ENCODE measurements at regions not wholly inside any gene's neighbourhood (a gene's known extent, or its start where the extent isn't known, plus 50 kb on each side); places are given as distances from the start of the nearest gene placed in this dataset.

DNA sequence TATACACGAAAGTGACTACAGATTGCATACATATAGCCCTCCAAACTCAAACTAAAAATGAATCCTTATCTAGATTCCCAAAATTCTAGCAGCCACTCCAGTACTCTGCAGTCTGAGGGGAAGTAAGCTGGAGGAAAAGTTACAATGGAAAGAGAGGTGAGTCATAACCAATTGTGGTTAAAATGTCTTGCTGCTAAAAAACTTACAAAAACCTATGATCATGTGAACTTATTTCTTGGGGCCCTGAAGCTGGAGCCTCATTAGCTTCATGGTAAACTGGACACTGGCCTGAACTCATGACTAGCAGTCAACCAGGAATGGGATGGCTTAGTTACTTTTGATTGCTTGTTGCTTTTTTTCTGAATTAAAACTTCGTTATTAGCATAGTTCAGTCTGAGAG, 175.9 kb downstream of the SLC4A3 start:
- no peak overlapping the region for H3K4me3 ChIP-seq (ENCODE audit: low read depth, low read length)
- TF ChIP-seq, protein P1, sequence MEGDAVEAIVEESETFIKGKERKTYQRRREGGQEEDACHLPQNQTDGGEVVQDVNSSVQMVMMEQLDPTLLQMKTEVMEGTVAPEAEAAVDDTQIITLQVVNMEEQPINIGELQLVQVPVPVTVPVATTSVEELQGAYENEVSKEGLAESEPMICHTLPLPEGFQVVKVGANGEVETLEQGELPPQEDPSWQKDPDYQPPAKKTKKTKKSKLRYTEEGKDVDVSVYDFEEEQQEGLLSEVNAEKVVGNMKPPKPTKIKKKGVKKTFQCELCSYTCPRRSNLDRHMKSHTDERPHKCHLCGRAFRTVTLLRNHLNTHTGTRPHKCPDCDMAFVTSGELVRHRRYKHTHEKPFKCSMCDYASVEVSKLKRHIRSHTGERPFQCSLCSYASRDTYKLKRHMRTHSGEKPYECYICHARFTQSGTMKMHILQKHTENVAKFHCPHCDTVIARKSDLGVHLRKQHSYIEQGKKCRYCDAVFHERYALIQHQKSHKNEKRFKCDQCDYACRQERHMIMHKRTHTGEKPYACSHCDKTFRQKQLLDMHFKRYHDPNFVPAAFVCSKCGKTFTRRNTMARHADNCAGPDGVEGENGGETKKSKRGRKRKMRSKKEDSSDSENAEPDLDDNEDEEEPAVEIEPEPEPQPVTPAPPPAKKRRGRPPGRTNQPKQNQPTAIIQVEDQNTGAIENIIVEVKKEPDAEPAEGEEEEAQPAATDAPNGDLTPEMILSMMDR (IDR thresholded peaks at IDR 0.05; ENCODE audit: insufficient read depth, low read depth, low read length), result no peak
- no peak for DNase-seq (ENCODE audit: low read depth)

DNA sequence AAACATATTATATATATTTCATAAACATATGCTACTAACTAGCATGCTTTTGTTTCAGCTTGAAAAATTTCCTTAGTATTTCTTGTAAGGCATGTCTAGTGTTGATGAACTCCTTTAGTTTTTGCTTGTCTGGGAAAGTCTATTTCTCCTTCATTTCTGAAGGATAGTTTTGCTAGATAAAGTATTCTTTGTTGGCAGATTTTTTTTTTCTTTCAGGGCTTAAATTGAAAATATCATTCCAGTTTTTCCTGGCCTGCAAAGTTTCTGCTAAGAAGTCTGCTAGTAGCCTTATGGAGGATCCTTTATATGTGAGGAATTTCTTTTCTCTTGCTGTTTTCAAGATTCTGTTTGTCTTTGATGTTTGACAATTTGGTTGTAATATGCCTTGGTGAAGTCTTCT, 183.5 kb downstream of the SLC4A3 start:
- TF ChIP-seq, protein P1 (IDR thresholded peaks at IDR 0.05; ENCODE audit: insufficient read depth, low read depth, low read length), result no peak
- no peak for DNase-seq (ENCODE audit: low read depth)
- H3K4me3 ChIP-seq (ENCODE audit: low read depth, low read length), result no peak overlapping the region

DNA sequence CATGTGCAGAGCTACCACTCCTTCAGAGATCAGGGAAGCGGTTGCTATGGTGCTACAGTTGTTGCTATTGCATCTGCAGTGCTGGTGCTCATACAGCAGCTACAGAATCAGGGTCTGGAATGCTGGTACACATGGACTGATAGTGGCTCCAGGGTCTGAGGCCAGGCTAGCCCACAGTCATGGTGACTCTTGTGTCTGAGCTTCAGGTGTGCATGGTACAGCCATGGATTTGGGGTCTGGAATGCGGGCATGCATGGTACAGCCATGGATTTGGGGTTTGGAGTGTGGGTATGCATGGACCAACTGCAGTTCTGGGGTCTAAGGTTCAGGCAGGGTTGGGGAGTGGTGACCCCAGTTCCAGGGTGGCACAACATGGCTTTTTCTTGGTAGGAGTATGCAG, 185.2 kb downstream of the SLC4A3 start:
- DNase-seq (ENCODE audit: low read depth), result no peak
- TF ChIP-seq, protein P1 (IDR thresholded peaks at IDR 0.05; ENCODE audit: insufficient read depth, low read depth, low read length), result no peak
- H3K4me3 ChIP-seq (ENCODE audit: low read depth, low read length), result no peak overlapping the region

DNA sequence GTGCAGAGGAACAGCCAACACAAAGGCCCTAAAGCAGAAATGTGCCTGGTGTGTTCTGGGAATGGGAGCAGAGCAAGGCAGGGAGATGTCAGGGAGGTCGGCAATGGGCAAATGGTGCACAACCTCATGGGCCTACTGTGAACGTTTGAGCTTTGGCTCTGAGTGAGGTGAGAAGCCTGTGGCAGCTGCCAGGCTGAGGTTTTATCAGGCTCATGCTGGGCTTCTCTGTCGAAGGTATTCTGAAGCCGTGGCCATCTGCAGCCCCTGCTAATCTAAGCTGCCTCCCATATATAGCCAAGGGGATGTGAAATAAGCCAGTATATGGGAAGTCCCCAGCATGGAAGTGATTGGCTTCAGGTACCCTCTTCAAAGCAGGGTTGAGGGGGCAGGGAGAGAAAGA, 193.3 kb downstream of the SLC4A3 start:
- TF ChIP-seq, protein P1 (IDR thresholded peaks at IDR 0.05; ENCODE audit: insufficient read depth, low read depth, low read length), result no peak
- H3K4me3 ChIP-seq (ENCODE audit: low read depth, low read length), result no peak overlapping the region
- no peak for DNase-seq (ENCODE audit: low read depth)

DNA sequence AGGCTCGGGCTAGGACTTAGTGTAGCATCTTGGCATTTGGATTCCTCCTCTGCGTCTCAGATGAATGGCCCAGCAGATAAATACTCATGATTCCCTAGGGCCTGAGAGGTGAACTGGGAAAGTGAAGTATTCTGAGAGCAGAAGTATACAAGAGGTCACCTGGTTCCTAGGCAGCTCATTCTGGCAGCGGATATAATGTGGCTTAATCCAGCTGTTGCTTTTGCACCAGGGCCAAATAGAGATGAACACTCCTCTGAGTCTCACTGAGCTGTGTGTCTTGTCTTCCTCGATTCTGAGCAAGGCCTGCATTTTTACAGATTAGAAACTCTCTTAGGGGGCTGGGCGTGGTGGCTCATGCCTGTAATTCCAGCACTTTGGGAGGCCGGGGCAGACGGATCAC, 196.1 kb downstream of the SLC4A3 start:
- H3K4me3 ChIP-seq (ENCODE audit: low read depth, low read length), result no peak overlapping the region
- no peak for DNase-seq (ENCODE audit: low read depth)
- TF ChIP-seq, protein P1 (IDR thresholded peaks at IDR 0.05; ENCODE audit: insufficient read depth, low read depth, low read length), result no peak

DNA sequence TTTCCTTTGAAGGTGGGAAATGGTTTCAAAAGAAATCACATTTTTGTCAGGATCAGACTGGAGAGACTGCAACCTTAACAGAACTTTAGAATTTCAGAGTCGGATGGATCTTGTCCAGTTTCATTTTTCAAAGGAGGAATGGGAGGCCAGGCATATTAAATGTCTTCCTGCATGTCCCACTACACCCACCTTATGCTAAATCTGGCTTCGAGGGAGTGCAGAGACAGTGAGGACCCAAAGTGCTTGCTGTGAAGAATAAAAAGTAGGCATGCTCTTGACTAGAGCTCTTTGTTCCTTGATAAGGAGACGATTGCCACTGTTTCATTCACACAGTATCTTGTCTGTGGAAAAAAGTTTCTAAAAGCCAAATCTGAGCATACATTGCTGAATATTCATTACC, 197.6 kb downstream of the SLC4A3 start:
- TF ChIP-seq, protein P1 (IDR thresholded peaks at IDR 0.05; ENCODE audit: insufficient read depth, low read depth, low read length), result no peak
- DNase-seq (ENCODE audit: low read depth), result no peak
- H3K4me3 ChIP-seq (ENCODE audit: low read depth, low read length), result no peak overlapping the region

DNA sequence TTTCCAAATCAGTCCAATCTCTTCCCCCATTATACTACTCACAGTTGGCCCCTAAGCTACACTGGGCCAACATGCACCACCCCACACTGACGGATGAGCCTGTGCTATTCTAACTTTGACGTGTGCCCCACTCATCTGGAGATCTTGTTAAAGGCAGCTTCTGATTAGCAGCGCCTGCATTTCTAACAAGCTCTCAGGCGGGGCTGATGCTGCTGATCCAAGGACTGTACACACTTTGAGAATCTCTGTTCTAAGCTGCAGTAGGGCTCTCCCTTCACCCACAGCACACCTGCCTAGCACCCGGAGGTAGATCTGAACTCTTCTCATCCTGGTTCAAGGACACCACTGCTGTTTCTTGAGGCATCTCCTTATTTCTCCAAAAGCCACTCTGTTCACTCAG, 200.7 kb downstream of the SLC4A3 start:
- TF ChIP-seq, protein P1 (IDR thresholded peaks at IDR 0.05; ENCODE audit: insufficient read depth, low read depth, low read length), result no peak
- no peak for DNase-seq (ENCODE audit: low read depth)

More for the DNA sequence above, 200.7 kb downstream of the SLC4A3 start:
- H3K4me3 ChIP-seq (ENCODE audit: low read depth, low read length), result no peak overlapping the region
